GM19452 (cell line): ENCODE measurements at regions not wholly inside any gene's neighbourhood (a gene's known extent, or its start where the extent isn't known, plus 50 kb on each side); places are given as distances from the start of the nearest gene placed in this dataset.

Experiments used
- ATAC-seq: cut with Tn5 transposase; IDR thresholded peaks from one replicate; pipeline ENCODE4 v1.9.1; 2021; ENCODE audit not compliant: unreplicated experiment

GRCh38 chr22:25365491-25366261 is 146.2 kb downstream of the CRYBB2 start:
- no peak for ATAC-seq

- no peak for ATAC-seq
These were observed 147.0 kb downstream of the CRYBB2 start for GRCh38 chr22:25366408-25366807.

- ATAC-seq = no peak
These were observed 147.5 kb downstream of the CRYBB2 start for GRCh38 chr22:25366876-25367466.

DNA sequence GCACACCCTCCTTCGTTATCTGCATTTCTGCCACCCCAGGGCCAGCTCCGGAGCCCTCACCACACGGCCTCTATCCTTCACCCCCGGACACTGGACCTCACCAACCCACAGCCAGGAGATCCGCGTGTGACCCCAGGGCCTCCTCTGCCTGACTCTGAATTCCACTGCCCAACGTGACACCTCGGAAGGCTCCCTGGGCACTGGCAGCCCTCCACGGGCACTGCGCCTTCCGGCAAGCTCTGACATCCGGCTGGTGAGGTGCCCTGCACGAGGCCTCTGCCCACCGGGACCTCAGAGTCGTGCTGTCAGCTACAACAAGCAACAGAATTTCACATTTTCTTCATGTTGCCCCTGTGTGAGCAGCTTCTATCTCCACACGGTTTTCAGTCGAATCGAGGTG is 148.3 kb downstream of the CRYBB2 start:
- no peak for ATAC-seq

- no peak for ATAC-seq
These were observed 148.8 kb downstream of the CRYBB2 start for GRCh38 chr22:25368271-25368670.

- ATAC-seq = no peak
These were observed 149.6 kb downstream of the CRYBB2 start for GRCh38 chr22:25369041-25369440.

DNA sequence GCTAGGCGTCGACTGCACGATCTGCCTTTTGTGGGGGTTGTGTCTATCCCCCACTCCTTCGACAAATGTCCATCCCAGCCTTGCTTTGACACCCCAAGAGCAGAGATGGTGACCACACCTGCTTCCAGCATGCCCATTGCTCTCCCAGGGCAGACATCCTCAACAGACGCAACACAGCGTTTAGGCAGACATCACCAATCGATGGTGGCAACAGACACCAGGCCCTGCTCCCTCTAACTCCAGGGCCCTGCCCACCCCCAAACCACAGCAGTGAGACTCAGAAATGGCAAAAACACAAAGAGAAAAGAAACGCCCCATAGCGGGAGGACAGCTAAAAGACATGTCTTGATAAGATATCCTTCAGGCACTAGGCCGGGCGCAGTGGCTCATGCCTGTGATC is 150.9 kb downstream of the CRYBB2 start:
- ATAC-seq = no peak

- ATAC-seq = no peak
These were observed 152.7 kb downstream of the CRYBB2 start for GRCh38 chr22:25372000-25372595.

GRCh38 chr22:25373961-25374360 is 154.5 kb downstream of the CRYBB2 start:
- ATAC-seq = no peak

DNA sequence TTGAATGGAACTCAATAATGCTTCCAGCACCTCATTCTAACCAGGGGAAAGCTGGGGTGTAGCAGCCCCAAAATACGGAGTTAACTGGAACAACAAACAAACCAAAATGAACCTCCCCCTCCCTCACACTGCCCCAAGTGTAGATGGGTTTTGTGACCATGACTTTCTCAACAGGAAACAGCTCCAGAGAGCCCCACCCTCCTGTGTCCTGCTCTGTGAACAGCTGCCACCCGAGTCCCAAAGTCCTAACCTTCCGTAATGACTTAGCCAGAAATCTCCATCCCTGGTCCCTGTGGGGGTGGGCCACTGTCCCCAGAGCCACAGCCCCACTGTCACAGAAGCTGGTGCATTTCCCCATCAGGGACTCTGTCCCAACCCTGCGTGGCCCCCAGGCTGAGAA is 155.4 kb downstream of the CRYBB2 start:
- no peak for ATAC-seq

DNA sequence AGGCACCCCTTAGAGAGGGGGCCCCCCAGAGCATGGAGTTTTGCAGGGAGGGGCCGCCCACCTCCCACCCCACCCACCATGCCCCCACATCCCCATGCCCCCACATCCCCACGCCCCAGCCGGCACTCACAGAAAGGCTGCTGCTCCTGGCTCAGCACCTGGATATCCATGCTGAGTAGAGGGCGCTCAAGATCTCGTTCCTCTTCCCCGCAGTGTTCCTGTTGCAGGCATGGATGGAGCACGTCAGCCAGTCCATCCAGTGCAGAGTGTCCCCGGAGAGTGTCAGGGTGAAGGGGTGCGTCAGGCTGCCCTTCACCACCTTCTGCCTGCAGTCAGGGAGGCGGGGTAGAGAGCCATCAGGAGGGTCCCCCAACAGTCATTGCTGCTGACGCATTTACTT is 156.2 kb downstream of the CRYBB2 start:
- ATAC-seq = no peak

DNA sequence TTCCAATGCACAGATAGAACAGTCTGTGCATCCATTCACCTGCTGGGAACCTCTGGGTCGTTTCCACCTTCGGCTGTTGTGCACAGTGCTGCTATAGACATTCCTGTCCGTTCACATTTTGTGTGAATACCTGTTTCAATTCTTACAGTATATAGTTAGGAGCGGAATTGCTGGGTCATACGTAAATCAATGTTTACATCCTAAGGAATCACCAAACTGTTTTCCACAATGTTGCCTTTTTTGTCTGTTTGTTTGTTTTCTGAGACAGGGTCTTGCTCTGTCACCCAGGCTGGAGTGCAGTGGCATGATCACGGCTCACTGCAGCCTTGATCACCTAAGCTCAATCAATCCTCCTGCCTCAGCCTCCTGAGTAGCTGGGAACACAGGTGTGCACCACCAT is 158.3 kb downstream of the CRYBB2 start:
- no peak for ATAC-seq

GRCh38 chr22:25380122-25380747 is 160.8 kb downstream of the CRYBB2 start:
- ATAC-seq = no peak

GRCh38 chr22:25382762-25383161 is 163.3 kb downstream of the CRYBB2 start:
- ATAC-seq = no peak

- no peak for ATAC-seq
These were observed 163.9 kb downstream of the CRYBB2 start for GRCh38 chr22:25383278-25383820.

- no peak for ATAC-seq
These were observed 164.5 kb downstream of the CRYBB2 start for GRCh38 chr22:25383892-25384291.

DNA sequence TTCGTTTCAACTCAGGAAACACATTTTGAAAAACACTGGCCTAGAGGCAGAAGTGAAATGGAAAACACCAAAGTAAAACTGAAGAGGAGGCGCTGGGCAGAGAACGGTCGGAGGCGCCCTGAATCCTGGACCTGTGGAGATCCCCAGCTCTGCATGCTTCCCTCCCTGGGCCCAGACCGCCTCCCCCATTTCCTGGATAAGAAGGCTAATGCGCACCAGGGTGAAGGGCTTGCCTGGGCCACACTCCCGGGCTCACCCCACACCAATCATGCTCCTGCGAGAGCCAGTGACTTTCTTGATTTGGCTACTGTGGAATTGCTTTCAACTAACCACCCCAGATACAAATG is 167.1 kb downstream of the CRYBB2 start:
- no peak for ATAC-seq

DNA sequence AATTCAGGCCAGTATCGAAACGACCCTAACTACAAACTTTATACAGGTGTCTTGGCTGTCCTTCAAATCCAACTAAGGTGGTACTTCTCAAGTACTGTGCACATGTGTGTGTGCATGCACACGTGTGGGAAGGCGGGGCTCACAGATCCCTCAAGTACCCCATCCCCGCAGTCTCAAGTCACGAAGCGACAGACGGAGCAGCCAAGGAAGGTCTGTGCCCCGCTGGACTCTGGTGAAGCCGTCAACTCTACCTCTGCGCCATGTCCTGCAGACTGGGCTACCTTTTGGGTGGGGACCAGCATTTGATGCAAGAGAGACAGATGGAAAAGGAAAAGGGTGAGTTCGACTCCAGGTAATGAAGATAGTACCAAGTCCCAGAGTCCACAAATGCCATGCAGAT is 169.0 kb downstream of the CRYBB2 start:
- ATAC-seq = no peak

DNA sequence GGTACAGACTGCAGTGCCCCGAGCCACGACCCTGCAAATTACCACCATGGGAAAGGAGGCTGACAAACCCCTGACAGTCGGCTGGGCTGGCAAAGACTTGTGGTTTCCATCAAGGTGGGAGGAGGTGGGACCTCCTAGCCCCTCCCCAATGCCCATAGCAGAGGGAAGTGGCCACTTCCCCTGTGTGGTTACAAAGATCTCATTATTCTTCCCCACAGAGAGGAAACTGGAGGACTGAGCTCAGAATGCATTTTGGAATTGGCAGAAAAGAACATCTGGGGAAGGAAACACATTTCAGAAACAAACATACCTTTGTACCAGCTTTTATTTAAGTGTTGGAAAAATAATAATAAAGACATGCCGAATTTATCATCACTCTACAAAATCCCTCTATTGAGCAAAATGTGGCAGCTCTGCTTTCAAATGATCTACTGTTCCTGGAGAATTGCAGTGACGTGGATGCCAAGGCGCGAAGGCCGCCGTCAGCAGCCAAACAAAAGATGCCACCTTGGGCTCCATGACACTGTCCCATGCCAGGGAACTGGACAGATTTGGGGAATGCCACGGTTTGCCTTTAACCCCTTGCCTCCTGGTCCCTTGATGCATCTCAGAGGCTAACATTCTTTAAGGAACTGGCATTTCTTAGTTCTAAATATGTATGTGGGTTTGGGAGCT is 169.6 kb downstream of the CRYBB2 start:
- no peak for ATAC-seq

DNA sequence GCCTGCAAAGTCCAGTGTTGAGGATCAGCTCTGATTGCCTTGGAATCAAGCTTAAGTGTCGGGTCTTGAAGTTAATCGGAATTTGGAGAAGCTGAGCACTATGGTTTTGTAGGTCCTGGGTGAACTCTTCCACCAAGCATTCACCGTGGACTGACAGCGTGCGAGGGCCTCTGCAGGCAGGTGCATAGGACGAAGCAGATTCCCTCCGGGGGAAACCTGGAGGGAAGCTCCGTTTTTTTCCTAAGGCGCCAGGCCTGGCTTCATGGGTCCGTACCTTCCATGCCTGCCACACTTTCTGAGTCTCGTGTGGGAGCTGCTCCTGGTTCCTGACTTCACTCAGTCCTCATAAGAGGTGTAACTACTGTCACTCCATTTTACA is 170.1 kb downstream of the CRYBB2 start:
- no peak for ATAC-seq
